ENCODE measurements at regions not wholly inside any gene's neighbourhood (a gene's known extent, or its start where the extent isn't known, plus 50 kb on each side); places are given as distances from the start of the nearest gene placed in this dataset.

GRCh38 chr19:8904597-8904996, 72.4 kb downstream of the MBD3L1 start:
- TF ChIP-seq CTCF (IDR thresholded peaks at IDR 0.05) (no peak), TCF7L2 (IDR thresholded peaks at IDR 0.05; ENCODE audit: low read depth, low read length) (no peak), SIN3A (IDR thresholded peaks at IDR 0.05; ENCODE audit: borderline replicate concordance, insufficient read depth, low read depth, low read length) (no peak), POLR2AphosphoS5 (IDR thresholded peaks at IDR 0.05; ENCODE audit: low read depth, low read length) (no peak)
- TF ChIP-seq, protein P1, sequence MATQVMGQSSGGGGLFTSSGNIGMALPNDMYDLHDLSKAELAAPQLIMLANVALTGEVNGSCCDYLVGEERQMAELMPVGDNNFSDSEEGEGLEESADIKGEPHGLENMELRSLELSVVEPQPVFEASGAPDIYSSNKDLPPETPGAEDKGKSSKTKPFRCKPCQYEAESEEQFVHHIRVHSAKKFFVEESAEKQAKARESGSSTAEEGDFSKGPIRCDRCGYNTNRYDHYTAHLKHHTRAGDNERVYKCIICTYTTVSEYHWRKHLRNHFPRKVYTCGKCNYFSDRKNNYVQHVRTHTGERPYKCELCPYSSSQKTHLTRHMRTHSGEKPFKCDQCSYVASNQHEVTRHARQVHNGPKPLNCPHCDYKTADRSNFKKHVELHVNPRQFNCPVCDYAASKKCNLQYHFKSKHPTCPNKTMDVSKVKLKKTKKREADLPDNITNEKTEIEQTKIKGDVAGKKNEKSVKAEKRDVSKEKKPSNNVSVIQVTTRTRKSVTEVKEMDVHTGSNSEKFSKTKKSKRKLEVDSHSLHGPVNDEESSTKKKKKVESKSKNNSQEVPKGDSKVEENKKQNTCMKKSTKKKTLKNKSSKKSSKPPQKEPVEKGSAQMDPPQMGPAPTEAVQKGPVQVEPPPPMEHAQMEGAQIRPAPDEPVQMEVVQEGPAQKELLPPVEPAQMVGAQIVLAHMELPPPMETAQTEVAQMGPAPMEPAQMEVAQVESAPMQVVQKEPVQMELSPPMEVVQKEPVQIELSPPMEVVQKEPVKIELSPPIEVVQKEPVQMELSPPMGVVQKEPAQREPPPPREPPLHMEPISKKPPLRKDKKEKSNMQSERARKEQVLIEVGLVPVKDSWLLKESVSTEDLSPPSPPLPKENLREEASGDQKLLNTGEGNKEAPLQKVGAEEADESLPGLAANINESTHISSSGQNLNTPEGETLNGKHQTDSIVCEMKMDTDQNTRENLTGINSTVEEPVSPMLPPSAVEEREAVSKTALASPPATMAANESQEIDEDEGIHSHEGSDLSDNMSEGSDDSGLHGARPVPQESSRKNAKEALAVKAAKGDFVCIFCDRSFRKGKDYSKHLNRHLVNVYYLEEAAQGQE (IDR thresholded peaks at IDR 0.05; ENCODE audit: insufficient read depth in 1 of 2, low read depth in 2 of 2, low read length in 1 of 2), result no peak

Measured in Panc1 (cell line).